ENCODE measurements at regions not wholly inside any gene's neighbourhood (a gene's known extent, or its start where the extent isn't known, plus 50 kb on each side); places are given as distances from the start of the nearest gene placed in this dataset.

- intact Hi-C loops (cut with DNase I): no loop called here
- no peak for DNase-seq (ENCODE audit: low spot score)
Measured at GRCh38 chr4:187321711-187322110, 598.1 kb upstream of the FAT1 start.

GRCh38 chr4:187332141-187332540, 608.5 kb upstream of the FAT1 start:
- intact Hi-C loops (cut with DNase I): no loop called here
- DNase-seq (ENCODE audit: low spot score): no peak

GRCh38 chr4:187333151-187333550, 609.5 kb upstream of the FAT1 start:
- no peak for DNase-seq (ENCODE audit: low spot score)
- intact Hi-C loops (cut with DNase I): no loop called here

- no peak for DNase-seq (ENCODE audit: low spot score)
- intact Hi-C loops (cut with DNase I): no loop called here
Measured at GRCh38 chr4:187335339-187335738, 611.7 kb upstream of the FAT1 start.

GRCh38 chr4:187354740-187355139, 631.1 kb upstream of the FAT1 start:
- intact Hi-C loops (cut with DNase I): no loop called here
- no peak for DNase-seq (ENCODE audit: low spot score)

GRCh38 chr4:187357045-187357643, 633.5 kb upstream of the FAT1 start:
- no peak for DNase-seq (ENCODE audit: low spot score)
- intact Hi-C loops (cut with DNase I): no loop called here

GRCh38 chr4:187357821-187358220, 634.2 kb upstream of the FAT1 start:
- no peak for DNase-seq (ENCODE audit: low spot score)
- intact Hi-C loops (cut with DNase I): no loop called here

- intact Hi-C loops (cut with DNase I): no loop called here
- DNase-seq (ENCODE audit: low spot score): no peak
Measured at GRCh38 chr4:187362937-187363857, 632.4 kb upstream of the ZFP42 start.

GRCh38 chr4:187364401-187364800, 631.2 kb upstream of the ZFP42 start:
- intact Hi-C loops (cut with DNase I): no loop called here
- DNase-seq (ENCODE audit: low spot score): no peak

- no peak for DNase-seq (ENCODE audit: low spot score)
- intact Hi-C loops (cut with DNase I): no loop called here
Measured at GRCh38 chr4:187364851-187365250, 630.7 kb upstream of the ZFP42 start.

- intact Hi-C loops (cut with DNase I): no loop called here
- DNase-seq (ENCODE audit: low spot score): no peak
Measured at GRCh38 chr4:187366530-187366929, 629.0 kb upstream of the ZFP42 start.

- intact Hi-C loops (cut with DNase I): no loop called here
- DNase-seq (ENCODE audit: low spot score): no peak
Measured at GRCh38 chr4:187370918-187371317, 624.7 kb upstream of the ZFP42 start.

GRCh38 chr4:187378441-187378840, 617.1 kb upstream of the ZFP42 start:
- intact Hi-C loops (cut with DNase I): no loop called here
- DNase-seq (ENCODE audit: low spot score): no peak

- no peak for DNase-seq (ENCODE audit: low spot score)
- intact Hi-C loops (cut with DNase I): no loop called here
Measured at GRCh38 chr4:187380181-187380581, 615.4 kb upstream of the ZFP42 start.

GRCh38 chr4:187383181-187383580, 612.4 kb upstream of the ZFP42 start:
- DNase-seq (ENCODE audit: low spot score): no peak
- intact Hi-C loops (cut with DNase I): no loop called here

- no peak for DNase-seq (ENCODE audit: low spot score)
- intact Hi-C loops (cut with DNase I): no loop called here
Measured at GRCh38 chr4:187387739-187388138, 607.8 kb upstream of the ZFP42 start.

GRCh38 chr4:187389420-187389819, 606.2 kb upstream of the ZFP42 start:
- DNase-seq (ENCODE audit: low spot score): no peak
- intact Hi-C loops (cut with DNase I): no loop called here

- intact Hi-C loops (cut with DNase I): no loop called here
- no peak for DNase-seq (ENCODE audit: low spot score)
Measured at GRCh38 chr4:187390646-187391045, 604.9 kb upstream of the ZFP42 start.

- intact Hi-C loops (cut with DNase I): no loop called here
- no peak for DNase-seq (ENCODE audit: low spot score)
Measured at GRCh38 chr4:187393531-187394344, 601.8 kb upstream of the ZFP42 start.

- intact Hi-C loops (cut with DNase I): no loop called here
- no peak for DNase-seq (ENCODE audit: low spot score)
Measured at GRCh38 chr4:187396106-187396505, 599.5 kb upstream of the ZFP42 start.
